GM10248 (cell line): ENCODE measurements at regions not wholly inside any gene's neighbourhood (a gene's known extent, or its start where the extent isn't known, plus 50 kb on each side); places are given as distances from the start of the nearest gene placed in this dataset.

Experiments
- CTCF ChIA-PET: fragments of 300-600 bp; sonication (Branson Sonifier 250); formaldehyde crosslinking; extraction: SDS; loops from one replicate; lab custom pipeline; 2021; ENCODE audit warnings: antibody characterized with exemption; lab: Yijun Ruan, JAX
- POLR2A ChIA-PET: fragments of 350-650 bp; sonication (Branson Sonifier 250); formaldehyde crosslinking; extraction: SDS; loops from one replicate; lab custom pipeline; 2020; ENCODE audit warnings: antibody characterized with exemption; lab: Yijun Ruan, JAX
- DNase-seq: peaks from one replicate; pipeline ENCODE4 v3.0.0; 2012; ENCODE audit errors: extremely low spot score
- CTCF ChIP-seq: IDR thresholded peaks from 2 replicates; pipeline ENCODE4 v1.5.1; 2012; ENCODE audit warnings: mild to moderate bottlenecking, low read depth; ENCODE audit errors: extremely low read depth, missing control alignments, control extremely low read depth

- no peak for TF ChIP-seq CTCF
- POLR2A ChIA-PET, result no interaction called here
- DNase-seq, result no peak
- CTCF ChIA-PET, result no interaction called here
Observed at GRCh38 chr7:120163449-120163848, 109.5 kb upstream of the KCND2 start.

GRCh38 chr7:120165227-120165626 is 107.7 kb upstream of the KCND2 start:
- no peak for TF ChIP-seq CTCF
- ChIA-PET POLR2A (no interaction called here), CTCF (interaction anchor here (0.9 kb wide), 1 partner anchor 9 kb away, joined by 3 read pairs; no protein-coding TSS in a partner anchor)
- DNase-seq, result no peak

- no peak for DNase-seq
- POLR2A ChIA-PET, result no interaction called here
- CTCF ChIA-PET, result no interaction called here
- no peak for TF ChIP-seq CTCF
Observed at GRCh38 chr7:120168066-120168465, 104.9 kb upstream of the KCND2 start.

- no peak for DNase-seq
- no peak for TF ChIP-seq CTCF
- CTCF ChIA-PET, result no interaction called here
- POLR2A ChIA-PET, result no interaction called here
Observed at GRCh38 chr7:120169996-120170783, 102.8 kb upstream of the KCND2 start.

DNA sequence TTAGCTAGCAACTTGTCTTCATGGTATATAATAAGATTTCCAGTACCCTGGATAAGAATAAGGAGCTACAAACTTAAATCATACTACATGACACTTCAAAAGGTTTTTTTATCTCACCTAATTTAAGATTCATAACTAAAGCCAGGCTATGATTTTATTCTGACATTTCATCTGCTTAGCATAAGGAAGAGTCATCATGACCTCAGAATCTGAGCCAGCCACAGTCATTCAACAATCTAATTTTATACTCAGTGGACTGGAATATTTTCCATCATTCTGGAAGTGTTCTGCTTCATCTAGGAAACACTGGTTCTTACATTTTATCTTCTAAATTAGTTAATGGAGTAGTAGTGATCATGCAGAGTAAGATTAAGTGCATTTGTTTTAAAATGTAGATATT is 102.1 kb upstream of the KCND2 start:
- no peak for DNase-seq
- no peak for TF ChIP-seq CTCF
- ChIA-PET POLR2A (no interaction called here), CTCF (no interaction called here)

- no peak for TF ChIP-seq CTCF
- POLR2A ChIA-PET, result no interaction called here
- no peak for DNase-seq
- CTCF ChIA-PET, result no interaction called here
Observed at GRCh38 chr7:120171406-120171805, 101.6 kb upstream of the KCND2 start.
